K562 (cell line): ENCODE measurements at regions not wholly inside any gene's neighbourhood (a gene's known extent, or its start where the extent isn't known, plus 50 kb on each side); places are given as distances from the start of the nearest gene placed in this dataset.
A peak's percentile ranks its signal among the peaks of the same experiment; 100 is the strongest.

Experiments used
- ATAC-seq: fragments of 200-7000 bp; cut with Tn5 transposase; 3 replicates; pipeline ENCODE4 v1.9.1; 2020; ENCODE audit warnings: moderate library complexity
- BruUV-seq: library from RNA; stranded (reverse); fragments of 400-500 nt; replicated peaks from 2 replicates; lab custom pipeline; 2021; lab: Mats Ljungman, UMichigan
- CTCF ChIA-PET: fragments of 300-600 bp; formaldehyde crosslinking; extraction: SDS; loops from one replicate; lab custom pipeline; 2021; ENCODE audit warnings: low intra/inter-chr PET ratio; lab: Yijun Ruan, JAX
- POLR2A ChIA-PET: fragments of 300-600, 350-650 bp; sonication (Branson Sonifier 250); formaldehyde crosslinking; extraction: SDS; loops from one replicate; lab custom pipeline; 2021; ENCODE audit warnings: antibody characterized with exemption, inconsistent platforms; lab: Yijun Ruan, JAX
- DNase-seq, 4 experiments: peaks; one replicate each; pipeline versions ENCODE4 v3.0.0 to v3.0.0-alpha.2; 2011 to 2018; ENCODE audit warnings: low spot score in 3 of 4, mixed read lengths in 3 of 4; ENCODE audit errors: extremely low read depth in 1 of 4
- FAIRE-seq: peaks from 2 replicates; lab custom pipeline; 2011; peaks lifted over from hg19 to GRCh38; lab: Jason Lieb, UNC
- H2AFZ ChIP-seq: 2 replicates; pipeline ENCODE4 v1.6.0; 2011; ENCODE audit warnings: low read depth, low read length, control low read depth, inconsistent platforms
- H3K27ac ChIP-seq: fragments of 200-600 bp; 3 replicates; pipeline ENCODE4 v1.8.0; 2011; ENCODE audit warnings: low read depth, mild to moderate bottlenecking, control low read depth, inconsistent platforms, low read length, moderate library complexity, mixed read lengths; ENCODE audit errors: extremely low read depth
- H3K27me3 ChIP-seq, 2 experiments: fragments of 300-600 bp in 1 of 2; 2 replicates in 1 of 2; 3 replicates in 1 of 2; pipeline versions ENCODE4 v1.6.0 to v1.8.0; 2011; ENCODE audit warnings: inconsistent platforms in 2 of 2, low read length in 2 of 2, mild to moderate bottlenecking in 1 of 2, mixed read lengths in 1 of 2, moderate library complexity in 1 of 2; ENCODE audit not compliant: control insufficient read depth in 2 of 2, insufficient read depth in 2 of 2
- H3K36me3 ChIP-seq: fragments of 300-600 bp; 3 replicates; pipeline ENCODE4 v1.8.0; 2011; ENCODE audit warnings: mild to moderate bottlenecking, low read length, inconsistent platforms; ENCODE audit not compliant: control insufficient read depth, insufficient read depth
- H3K4me1 ChIP-seq, 2 experiments: fragments of 200-600 bp in 1 of 2; replicated peaks in 1 of 2; 2 replicates in 1 of 2; 3 replicates in 1 of 2; pipeline versions ENCODE4 v1.5.1 to v1.8.0; 2011; ENCODE audit warnings: inconsistent platforms in 2 of 2, low read length in 2 of 2, mild to moderate bottlenecking in 1 of 2, mixed read lengths in 1 of 2, moderate library complexity in 1 of 2; ENCODE audit not compliant: control insufficient read depth in 2 of 2, insufficient read depth in 2 of 2
- H3K4me2 ChIP-seq: 2 replicates; pipeline ENCODE4 v1.6.1; 2011; ENCODE audit warnings: low read length, control low read depth, inconsistent platforms, mixed read lengths; ENCODE audit not compliant: insufficient read depth
- H3K4me3 ChIP-seq: fragments of 200-600 bp; sonication (generic), shearing (Covaris generic); 2 replicates; pipeline ENCODE4 v1.5.1; 2016; ENCODE audit warnings: control low read depth, inconsistent platforms
- H3K79me2 ChIP-seq: fragments of 200-600 bp; 3 replicates; pipeline ENCODE4 v1.8.0; 2011; ENCODE audit warnings: low read length, inconsistent platforms; ENCODE audit not compliant: control insufficient read depth, insufficient read depth
- H3K9ac ChIP-seq, 2 experiments: 2 replicates each; pipeline versions ENCODE4 v1.6.0 to v1.6.1; 2011; ENCODE audit warnings: low read depth in 2 of 2, low read length in 2 of 2, control low read depth in 1 of 2, inconsistent platforms in 1 of 2, mild to moderate bottlenecking in 1 of 2, mixed read lengths in 1 of 2; ENCODE audit not compliant: insufficient read depth in 1 of 2
- H3K9me1 ChIP-seq: one replicate; pipeline ENCODE4 v1.6.0; 2011; ENCODE audit warnings: inconsistent platforms, mild to moderate bottlenecking, low read length, moderate library complexity; ENCODE audit not compliant: control insufficient read depth, insufficient read depth
- H3K9me3 ChIP-seq: replicated peaks from 2 replicates; pipeline ENCODE4 v1.5.1; 2011; ENCODE audit warnings: low read depth, low read length, inconsistent platforms; ENCODE audit not compliant: control insufficient read depth, insufficient read depth
- H4K20me1 ChIP-seq: replicated peaks from 2 replicates; pipeline ENCODE4 v1.6.1; 2011; ENCODE audit warnings: low read length, inconsistent platforms, mixed read lengths; ENCODE audit not compliant: control insufficient read depth, insufficient read depth
- BRF1 ChIP-seq: IDR thresholded peaks from 3 replicates; pipeline ENCODE4 v1.6.1; 2011; ENCODE audit warnings: borderline replicate concordance, mild to moderate bottlenecking; ENCODE audit not compliant: insufficient read length; ENCODE audit errors: extremely low read depth
- EP300 ChIP-seq: IDR thresholded peaks from 2 replicates; pipeline ENCODE4 v1.6.1; 2012; ENCODE audit warnings: low read length, improper control_type of control experiment
- ILF3 ChIP-seq: fragments of 450-650 bp; IDR thresholded peaks from 2 replicates; pipeline ENCODE4 v1.6.1; 2018; ENCODE audit warnings: antibody characterized with exemption, mild to moderate bottlenecking, moderate library complexity, borderline replicate concordance
- RHOXF2B ChIP-seq: fragments of 250-450 bp; sonication (Bioruptor Pico); conservative IDR thresholded peaks from 2 replicates; pipeline ENCODE4 v1.5.1; 2021
- WGBS: fragments of 100-300 bp; shearing (Covaris generic); methylation state at CpG from one replicate; pipeline ENCODE4 v1.1.6; 2016; ENCODE audit warnings: low coverage, mixed read lengths; ENCODE audit not compliant: insufficient coverage; ENCODE audit errors: missing lambda C conversion rate; 5-methylcytosine and 5-hydroxymethylcytosine counted together
- in situ Hi-C: fragments of 300-500 bp; cut with MboI; formaldehyde crosslinking; loops from 4 replicates; pipeline ENCODE4 v1.15.0; 2018; ENCODE audit warnings: inconsistent platforms, mixed read lengths
- intact Hi-C: fragments of 100-400 bp; cut with micrococcal nuclease; formaldehyde crosslinking; loops from 2 replicates; pipeline ENCODE4 v1.14.2; 2022
- TF ChIP-seq, protein P1 (sequence below): fragments of 450-650 bp; formaldehyde crosslinking; IDR thresholded peaks from 2 replicates; pipeline ENCODE4 v1.4.0; 2020; ENCODE audit warnings: mild to moderate bottlenecking, mixed read lengths

- H3K4me1 ChIP-seq: no peaks in the 10 kb centered on the region; a peak in 1 of 5 replicates
- ChIA-PET CTCF (no interaction called here), POLR2A (no interaction called here)
- no peak for ATAC-seq
- TF ChIP-seq ILF3: no peak
- TF ChIP-seq EP300: no peak
- TF ChIP-seq, protein P1, sequence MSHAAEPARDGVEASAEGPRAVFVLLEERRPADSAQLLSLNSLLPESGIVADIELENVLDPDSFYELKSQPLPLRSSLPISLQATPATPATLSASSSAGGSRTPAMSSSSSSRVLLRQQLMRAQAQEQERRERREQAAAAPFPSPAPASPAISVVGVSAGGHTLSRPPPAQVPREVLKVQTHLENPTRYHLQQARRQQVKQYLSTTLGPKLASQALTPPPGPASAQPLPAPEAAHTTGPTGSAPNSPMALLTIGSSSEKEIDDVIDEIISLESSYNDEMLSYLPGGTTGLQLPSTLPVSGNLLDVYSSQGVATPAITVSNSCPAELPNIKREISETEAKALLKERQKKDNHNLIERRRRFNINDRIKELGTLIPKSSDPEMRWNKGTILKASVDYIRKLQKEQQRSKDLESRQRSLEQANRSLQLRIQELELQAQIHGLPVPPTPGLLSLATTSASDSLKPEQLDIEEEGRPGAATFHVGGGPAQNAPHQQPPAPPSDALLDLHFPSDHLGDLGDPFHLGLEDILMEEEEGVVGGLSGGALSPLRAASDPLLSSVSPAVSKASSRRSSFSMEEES (CRISPR knock-in tag): peak; percentile 86
- TF ChIP-seq RHOXF2B (CRISPR knock-in tag): no peak
- TF ChIP-seq BRF1: no peak
- no peaks in the 10 kb centered on the region for H3K79me2 ChIP-seq
- H4K20me1 ChIP-seq: no peaks in the 10 kb centered on the region
- no peak overlapping the region for H3K4me3 ChIP-seq
- in situ Hi-C loops: no loop called here
- no peak for DNase-seq
- WGBS: 16% methylated on average over 2 of the region's 2 CpGs
- BruUV-seq: no TSS peak
- no peaks in the 10 kb centered on the region for H3K9me1 ChIP-seq
- no peaks in the 10 kb centered on the region for H3K27me3 ChIP-seq
- H3K36me3 ChIP-seq: no peaks in the 10 kb centered on the region
- no peak overlapping the region for H3K9ac ChIP-seq
- H3K4me2 ChIP-seq: no peak overlapping the region
- H2AFZ ChIP-seq: no peak overlapping the region
- intact Hi-C loops: loop anchor here (10.0 kb wide), 1 partner anchor 713 kb away; no protein-coding TSS in a partner anchor
- no peaks in the 10 kb centered on the region for H3K9me3 ChIP-seq
- no peak overlapping the region for H3K27ac ChIP-seq
- no peak for FAIRE-seq
Observed at GRCh38 chr2:145987793-145988192, 1467.9 kb upstream of the ZEB2 start.
